HT1080 (cell line): ENCODE measurements at regions not wholly inside any gene's neighbourhood (a gene's known extent, or its start where the extent isn't known, plus 50 kb on each side); places are given as distances from the start of the nearest gene placed in this dataset.

Experiments used
- DNase-seq: peaks from one replicate; pipeline ENCODE4 v3.0.0-alpha.2; 2015; ENCODE audit warnings: low read depth

- no peak for DNase-seq
Observed at GRCh38 chr14:98714626-98715425, 557.2 kb downstream of the BCL11B start.

GRCh38 chr14:98716133-98716532 lies 555.9 kb downstream of the BCL11B start:
- no peak for DNase-seq

- DNase-seq: no peak
Observed at GRCh38 chr14:98721061-98721460, 550.9 kb downstream of the BCL11B start.

GRCh38 chr14:98724734-98725133 lies 547.3 kb downstream of the BCL11B start:
- DNase-seq: no peak

- no peak for DNase-seq
Observed at GRCh38 chr14:98725191-98725590, 546.8 kb downstream of the BCL11B start.

- no peak for DNase-seq
Observed at GRCh38 chr14:98725676-98726075, 546.3 kb downstream of the BCL11B start.

- DNase-seq: no peak
Observed at GRCh38 chr14:98726585-98727405, 545.2 kb downstream of the BCL11B start.

- no peak for DNase-seq
Observed at GRCh38 chr14:98728024-98728423, 544.0 kb downstream of the BCL11B start.

- no peak for DNase-seq
Observed at GRCh38 chr14:98728836-98729235, 543.2 kb downstream of the BCL11B start.

GRCh38 chr14:98731286-98731685 lies 540.7 kb downstream of the BCL11B start:
- no peak for DNase-seq

- no peak for DNase-seq
Observed at GRCh38 chr14:98731701-98732100, 540.3 kb downstream of the BCL11B start.

GRCh38 chr14:98733536-98733935 lies 538.5 kb downstream of the BCL11B start:
- no peak for DNase-seq

- no peak for DNase-seq
Observed at GRCh38 chr14:98736701-98737338, 535.2 kb downstream of the BCL11B start.

GRCh38 chr14:98741523-98741922 lies 530.5 kb downstream of the BCL11B start:
- DNase-seq: no peak

GRCh38 chr14:98742001-98742400 lies 530.0 kb downstream of the BCL11B start:
- no peak for DNase-seq

- DNase-seq: no peak
Observed at GRCh38 chr14:98743536-98743935, 528.5 kb downstream of the BCL11B start.

- DNase-seq: no peak
Observed at GRCh38 chr14:98748966-98749365, 523.0 kb downstream of the BCL11B start.

GRCh38 chr14:98751110-98751509 lies 520.9 kb downstream of the BCL11B start:
- no peak for DNase-seq

- DNase-seq: no peak
Observed at GRCh38 chr14:98752660-98753059, 519.3 kb downstream of the BCL11B start.

- DNase-seq: peak; percentile 73
Observed at GRCh38 chr14:98754343-98755020, 517.5 kb downstream of the BCL11B start.

GRCh38 chr14:98756749-98757148 lies 515.2 kb downstream of the BCL11B start:
- DNase-seq: no peak

GRCh38 chr14:98758440-98758839 lies 513.6 kb downstream of the BCL11B start:
- no peak for DNase-seq
